HepG2 (cell line): ENCODE measurements at regions not wholly inside any gene's neighbourhood (a gene's known extent, or its start where the extent isn't known, plus 50 kb on each side); places are given as distances from the start of the nearest gene placed in this dataset.

Experiments used
- ARHGAP35 ChIP-seq: sonication (generic); formaldehyde crosslinking; IDR thresholded peaks from 2 replicates; pipeline ENCODE4 v1.9.0; 2022; ENCODE audit warnings: mild to moderate bottlenecking, inconsistent platforms, moderate library complexity, missing genetic modification reagents, borderline replicate concordance
- FOXM1 ChIP-seq: sonication (generic); formaldehyde crosslinking; IDR thresholded peaks from 2 replicates; pipeline ENCODE4 v1.5.0; 2020; ENCODE audit warnings: missing genetic modification reagents
- PATZ1 ChIP-seq: sonication (generic); formaldehyde crosslinking; IDR thresholded peaks from 2 replicates; pipeline ENCODE4 v1.4.0; 2020; ENCODE audit warnings: missing genetic modification reagents
- POLR2A ChIP-seq, 2 experiments: IDR thresholded peaks; 2 replicates each; pipeline ENCODE4 v1.6.1; 2011; ENCODE audit warnings: low read depth in 2 of 2, low read length in 2 of 2, mild to moderate bottlenecking in 1 of 2, moderate library complexity in 1 of 2; ENCODE audit not compliant: insufficient read depth in 1 of 2
- ZKSCAN5 ChIP-seq: sonication (generic); formaldehyde crosslinking; IDR thresholded peaks from 2 replicates; pipeline ENCODE4 v1.5.1; 2020; ENCODE audit warnings: mild to moderate bottlenecking, missing genetic modification reagents

- TF ChIP-seq FOXM1 (CRISPR knock-in tag), result no peak
- no peak for TF ChIP-seq ARHGAP35 (CRISPR knock-in tag)
- no peak for TF ChIP-seq POLR2A (IDR thresholded peaks at IDR 0.05; ENCODE audit: insufficient read depth in 1 of 2, low read depth in 2 of 2, low read length in 2 of 2)
- no peak for TF ChIP-seq ZKSCAN5
- no peak for TF ChIP-seq PATZ1 (CRISPR knock-in tag)
These were observed 209.0 kb upstream of the SIX2 start for GRCh38 chr2:45218297-45218696.
